Esophagus squamous epithelium (tissue), 4 donors: ENCODE measurements at regions not wholly inside any gene's neighbourhood (a gene's known extent, or its start where the extent isn't known, plus 50 kb on each side); places are given as distances from the start of the nearest gene placed in this dataset.

Experiments
- POLR2A ChIP-seq, 4 donors: fragments of 450-650 bp; IDR thresholded peaks; one replicate each; pipeline ENCODE4 v1.6.1; 2017; ENCODE audit warnings: antibody characterized with exemption in 4 of 4, mild to moderate bottlenecking in 4 of 4, moderate library complexity in 3 of 4
- TF ChIP-seq, protein P1 (sequence below), 6 experiments: fragments of 450-650 bp in 4 of 6; fragments of 200-600 bp in 2 of 6; sonication (generic) in 2 of 6; IDR thresholded peaks; one replicate each; pipeline ENCODE4 v1.5.1; 2016 to 2019; ENCODE audit warnings: antibody characterized with exemption in 6 of 6, mild to moderate bottlenecking in 4 of 6, moderate library complexity in 4 of 6

DNA sequence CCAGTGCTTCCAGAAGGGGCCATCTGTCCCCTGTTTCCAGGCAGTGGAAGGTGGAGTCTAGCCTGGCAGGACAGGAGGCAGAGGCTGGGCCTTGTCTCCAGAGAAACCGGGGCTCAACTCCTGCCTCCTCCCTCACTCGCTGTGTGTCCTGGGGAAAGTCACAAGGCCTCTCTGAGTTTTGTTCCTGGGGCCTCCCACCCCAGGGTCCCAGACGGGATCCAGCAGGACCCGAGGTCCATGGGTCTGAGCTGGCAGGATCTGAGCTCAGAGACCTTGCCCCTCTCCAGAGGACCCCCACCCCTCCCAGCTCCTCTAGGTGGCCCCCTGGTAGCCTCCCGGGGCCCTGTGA is 72.2 kb upstream of the TAF1B start:
- TF ChIP-seq, protein P1, sequence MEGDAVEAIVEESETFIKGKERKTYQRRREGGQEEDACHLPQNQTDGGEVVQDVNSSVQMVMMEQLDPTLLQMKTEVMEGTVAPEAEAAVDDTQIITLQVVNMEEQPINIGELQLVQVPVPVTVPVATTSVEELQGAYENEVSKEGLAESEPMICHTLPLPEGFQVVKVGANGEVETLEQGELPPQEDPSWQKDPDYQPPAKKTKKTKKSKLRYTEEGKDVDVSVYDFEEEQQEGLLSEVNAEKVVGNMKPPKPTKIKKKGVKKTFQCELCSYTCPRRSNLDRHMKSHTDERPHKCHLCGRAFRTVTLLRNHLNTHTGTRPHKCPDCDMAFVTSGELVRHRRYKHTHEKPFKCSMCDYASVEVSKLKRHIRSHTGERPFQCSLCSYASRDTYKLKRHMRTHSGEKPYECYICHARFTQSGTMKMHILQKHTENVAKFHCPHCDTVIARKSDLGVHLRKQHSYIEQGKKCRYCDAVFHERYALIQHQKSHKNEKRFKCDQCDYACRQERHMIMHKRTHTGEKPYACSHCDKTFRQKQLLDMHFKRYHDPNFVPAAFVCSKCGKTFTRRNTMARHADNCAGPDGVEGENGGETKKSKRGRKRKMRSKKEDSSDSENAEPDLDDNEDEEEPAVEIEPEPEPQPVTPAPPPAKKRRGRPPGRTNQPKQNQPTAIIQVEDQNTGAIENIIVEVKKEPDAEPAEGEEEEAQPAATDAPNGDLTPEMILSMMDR (IDR thresholded peaks at IDR 0.05) = no peak
- TF ChIP-seq POLR2A (IDR thresholded peaks at IDR 0.05) = no peak
